ENCODE measurements at regions not wholly inside any gene's neighbourhood (a gene's known extent, or its start where the extent isn't known, plus 50 kb on each side); places are given as distances from the start of the nearest gene placed in this dataset.

GRCh38 chr9:99479929-99480328 lies 257.8 kb downstream of the SEC61B start:
- no peaks in the 10 kb centered on the region for H3K9me3 Mint-ChIP-seq
- TF ChIP-seq CTCF (IDR thresholded peaks at IDR 0.05): no peak
- no peak overlapping the region for H3K4me3 Mint-ChIP-seq
- peaks cover 18% of the 10 kb centered on the region for H3K27me3 Mint-ChIP-seq (ENCODE audit: insufficient read depth)
- no peaks in the 10 kb centered on the region for H3K36me3 Mint-ChIP-seq (ENCODE audit: low read depth)
- H3K4me1 Mint-ChIP-seq (ENCODE audit: low read depth): no peaks in the 10 kb centered on the region
- no peak for DNase-seq
- H3K27ac Mint-ChIP-seq: no peak overlapping the region

GRCh38 chr9:99485459-99485858 lies 263.4 kb downstream of the SEC61B start:
- Mint-ChIP-seq H3K36me3 (ENCODE audit: low read depth) (no peaks in the 10 kb centered on the region), H3K4me1 (ENCODE audit: low read depth) (peaks cover 24% of the 10 kb centered on the region), H3K4me3 (no peak overlapping the region), H3K27me3 (ENCODE audit: insufficient read depth) (peaks cover 14% of the 10 kb centered on the region), H3K27ac (no peak overlapping the region), H3K9me3 (no peaks in the 10 kb centered on the region)
- TF ChIP-seq CTCF (IDR thresholded peaks at IDR 0.05): no peak
- DNase-seq: peak; percentile 17

GRCh38 chr9:99486684-99487083 lies 264.6 kb downstream of the SEC61B start:
- H3K4me1 Mint-ChIP-seq (ENCODE audit: low read depth): peaks cover 37% of the 10 kb centered on the region

GRCh38 chr9:99488131-99489059 lies 266.3 kb downstream of the SEC61B start:
- H3K36me3 Mint-ChIP-seq (ENCODE audit: low read depth): no peaks in the 10 kb centered on the region
- TF ChIP-seq CTCF (IDR thresholded peaks at IDR 0.05): no peak
- peaks cover 40% of the 10 kb centered on the region for H3K4me1 Mint-ChIP-seq (ENCODE audit: low read depth)
- peaks cover 14% of the 10 kb centered on the region for H3K27me3 Mint-ChIP-seq (ENCODE audit: insufficient read depth)
- no peak overlapping the region for H3K4me3 Mint-ChIP-seq
- no peak overlapping the region for H3K27ac Mint-ChIP-seq
- no peak for DNase-seq
- no peaks in the 10 kb centered on the region for H3K9me3 Mint-ChIP-seq

More at GRCh38 chr9:99486684-99487083, 264.6 kb downstream of the SEC61B start:
- DNase-seq: no peak
- peaks cover 14% of the 10 kb centered on the region for H3K27me3 Mint-ChIP-seq (ENCODE audit: insufficient read depth)
- no peaks in the 10 kb centered on the region for H3K9me3 Mint-ChIP-seq
- H3K36me3 Mint-ChIP-seq (ENCODE audit: low read depth): no peaks in the 10 kb centered on the region
- no peak overlapping the region for H3K27ac Mint-ChIP-seq
- no peak overlapping the region for H3K4me3 Mint-ChIP-seq
- no peak for TF ChIP-seq CTCF (IDR thresholded peaks at IDR 0.05)

GRCh38 chr9:99489060-99489413 lies 267.0 kb downstream of the SEC61B start:
- no peaks in the 10 kb centered on the region for H3K9me3 Mint-ChIP-seq
- H3K27me3 Mint-ChIP-seq (ENCODE audit: insufficient read depth): peaks cover 9% of the 10 kb centered on the region
- no peak overlapping the region for H3K27ac Mint-ChIP-seq
- H3K4me1 Mint-ChIP-seq (ENCODE audit: low read depth): peaks cover 40% of the 10 kb centered on the region
- DNase-seq: peak; percentile 67
- no peak for TF ChIP-seq CTCF (IDR thresholded peaks at IDR 0.05)
- H3K4me3 Mint-ChIP-seq: no peak overlapping the region
- H3K36me3 Mint-ChIP-seq (ENCODE audit: low read depth): no peaks in the 10 kb centered on the region
